Immature natural killer cell (primary cell): ENCODE measurements at regions not wholly inside any gene's neighbourhood (a gene's known extent, or its start where the extent isn't known, plus 50 kb on each side); places are given as distances from the start of the nearest gene placed in this dataset.
"Not testable (repeated sequence)": the region's sequence is repeated elsewhere in the genome, so short reads cannot be mapped to it uniquely, and the experiment has no call there.

Experiments
- DNase-seq, 3 donors: peaks; one replicate each; pipeline ENCODE4 v3.0.0; 2022; ENCODE audit warnings: mixed read lengths in 1 of 3
- H3K27ac Mint-ChIP-seq, 6 donors: one replicate each; pipeline ENCODE4 v1.8.0; 2020; ENCODE audit warnings: mixed read lengths in 6 of 6, mild to moderate bottlenecking in 5 of 6, inconsistent platforms in 4 of 6, moderate library complexity in 3 of 6
- H3K27me3 Mint-ChIP-seq, 3 donors: one replicate each; pipeline ENCODE4 v1.8.0; 2020 to 2021; ENCODE audit warnings: low read depth in 3 of 3, mild to moderate bottlenecking in 3 of 3, mixed read lengths in 3 of 3, moderate library complexity in 3 of 3, inconsistent platforms in 1 of 3
- H3K36me3 Mint-ChIP-seq, 3 donors: one replicate each; pipeline ENCODE4 v1.8.0; 2020; ENCODE audit warnings: mixed read lengths in 3 of 3, inconsistent platforms in 2 of 3, mild to moderate bottlenecking in 2 of 3
- H3K4me1 Mint-ChIP-seq, 2 donors: one replicate each; pipeline ENCODE4 v1.8.0; 2020; ENCODE audit warnings: inconsistent platforms in 2 of 2, mild to moderate bottlenecking in 2 of 2, mixed read lengths in 2 of 2, moderate library complexity in 1 of 2
- H3K4me3 Mint-ChIP-seq, 5 donors: one replicate each; pipeline ENCODE4 v1.8.0; 2020; ENCODE audit warnings: mild to moderate bottlenecking in 5 of 5, mixed read lengths in 5 of 5, inconsistent platforms in 3 of 5, moderate library complexity in 3 of 5
- H3K9me3 Mint-ChIP-seq, 6 donors: one replicate each; pipeline ENCODE4 v1.8.0; 2020; ENCODE audit warnings: mild to moderate bottlenecking in 6 of 6, mixed read lengths in 6 of 6, inconsistent platforms in 4 of 6, moderate library complexity in 3 of 6

GRCh38 chr2:167353605-167354280 is 465.5 kb downstream of the XIRP2 start:
- Mint-ChIP-seq H3K4me3 (no peak overlapping the region), H3K36me3 (no peaks in the 10 kb centered on the region), H3K27me3 (no peaks in the 10 kb centered on the region), H3K9me3 (peaks cover 0 to 6% (median 1%) of the 10 kb centered on the region in 6 donors), H3K4me1 (no peaks in the 10 kb centered on the region), H3K27ac (no peak overlapping the region)
- DNase-seq: no peak

- no peak overlapping the region for H3K27ac Mint-ChIP-seq
- H3K36me3 Mint-ChIP-seq: no peaks in the 10 kb centered on the region
- peaks cover 0 to 1% (median 0%) of the 10 kb centered on the region in 3 donors for H3K27me3 Mint-ChIP-seq
- no peak for DNase-seq
- H3K9me3 Mint-ChIP-seq: peaks cover 0 to 5% (median 2%) of the 10 kb centered on the region in 6 donors
- no peaks in the 10 kb centered on the region for H3K4me1 Mint-ChIP-seq
- no peak overlapping the region for H3K4me3 Mint-ChIP-seq
Observed at GRCh38 chr2:167345559-167345958, 457.3 kb downstream of the XIRP2 start.

GRCh38 chr2:167342769-167343168 is 454.5 kb downstream of the XIRP2 start:
- H3K27me3 Mint-ChIP-seq: peaks cover 0 to 1% (median 0%) of the 10 kb centered on the region in 3 donors
- H3K4me1 Mint-ChIP-seq: no peaks in the 10 kb centered on the region
- H3K36me3 Mint-ChIP-seq: no peaks in the 10 kb centered on the region
- H3K9me3 Mint-ChIP-seq: peaks cover 0 to 5% (median 2%) of the 10 kb centered on the region in 6 donors
- no peak overlapping the region for H3K4me3 Mint-ChIP-seq
- no peak for DNase-seq
- H3K27ac Mint-ChIP-seq: no peak overlapping the region

- Mint-ChIP-seq H3K27ac (no peak overlapping the region), H3K27me3 (peaks cover 0 to 1% (median 0%) of the 10 kb centered on the region in 3 donors)
- DNase-seq: no peak
Observed at GRCh38 chr2:167340322-167340721, 452.0 kb downstream of the XIRP2 start.

GRCh38 chr2:167336213-167336612 is 447.9 kb downstream of the XIRP2 start:
- H3K9me3 Mint-ChIP-seq: peaks cover 0 to 1% (median 0%) of the 10 kb centered on the region in 6 donors
- H3K36me3 Mint-ChIP-seq: no peaks in the 10 kb centered on the region
- no peaks in the 10 kb centered on the region for H3K4me1 Mint-ChIP-seq
- H3K27me3 Mint-ChIP-seq: peaks cover 0 to under 1% (median 0%) of the 10 kb centered on the region in 3 donors
- no peak for DNase-seq
- no peak overlapping the region for H3K4me3 Mint-ChIP-seq
- no peak overlapping the region for H3K27ac Mint-ChIP-seq

More at GRCh38 chr2:167340322-167340721, 452.0 kb downstream of the XIRP2 start:
- Mint-ChIP-seq H3K36me3 (no peaks in the 10 kb centered on the region), H3K9me3 (peaks cover 0 to 5% (median under 1%) of the 10 kb centered on the region in 6 donors), H3K4me1 (no peaks in the 10 kb centered on the region), H3K4me3 (no peak overlapping the region)

GRCh38 chr2:167335541-167335992 is 447.3 kb downstream of the XIRP2 start:
- peaks cover 0 to 3% (median 0%) of the 10 kb centered on the region in 3 donors for H3K27me3 Mint-ChIP-seq
- no peak overlapping the region for H3K27ac Mint-ChIP-seq
- H3K4me3 Mint-ChIP-seq: no peak overlapping the region
- no peak for DNase-seq
- H3K36me3 Mint-ChIP-seq: no peaks in the 10 kb centered on the region
- peaks cover 0 to 5% (median 0%) of the 10 kb centered on the region in 6 donors for H3K9me3 Mint-ChIP-seq
- no peaks in the 10 kb centered on the region for H3K4me1 Mint-ChIP-seq

- no peak overlapping the region for H3K27ac Mint-ChIP-seq
- H3K4me3 Mint-ChIP-seq: no peak overlapping the region
- no peaks in the 10 kb centered on the region for H3K4me1 Mint-ChIP-seq
- no peak for DNase-seq
- H3K36me3 Mint-ChIP-seq: no peaks in the 10 kb centered on the region
- peaks cover 0 to 9% (median 4%) of the 10 kb centered on the region in 6 donors for H3K9me3 Mint-ChIP-seq
- H3K27me3 Mint-ChIP-seq: peaks cover 0 to 3% (median 0%) of the 10 kb centered on the region in 3 donors
Observed at GRCh38 chr2:167334146-167334742, 446.0 kb downstream of the XIRP2 start.

GRCh38 chr2:167333245-167333644 is 445.0 kb downstream of the XIRP2 start:
- no peak for DNase-seq
- Mint-ChIP-seq H3K9me3 (peaks cover 0 to 11% (median 4%) of the 10 kb centered on the region in 6 donors), H3K4me1 (no peaks in the 10 kb centered on the region), H3K27me3 (peaks cover 0 to 3% (median 0%) of the 10 kb centered on the region in 3 donors), H3K36me3 (no peaks in the 10 kb centered on the region), H3K4me3 (no peak overlapping the region), H3K27ac (no peak overlapping the region)

GRCh38 chr2:167332358-167332757 is 444.1 kb downstream of the XIRP2 start:
- Mint-ChIP-seq H3K4me3 (no peak overlapping the region), H3K27me3 (peaks cover 0 to 3% (median 0%) of the 10 kb centered on the region in 3 donors), H3K36me3 (no peaks in the 10 kb centered on the region), H3K27ac (no peak overlapping the region), H3K4me1 (no peaks in the 10 kb centered on the region), H3K9me3 (peaks cover 0 to 20% (median 5%) of the 10 kb centered on the region in 6 donors)
- DNase-seq: no peak

GRCh38 chr2:167331636-167332232 is 443.5 kb downstream of the XIRP2 start:
- H3K9me3 Mint-ChIP-seq: peaks cover 0 to 26% (median 5%) of the 10 kb centered on the region in 6 donors
- H3K4me3 Mint-ChIP-seq: no peak overlapping the region

GRCh38 chr2:167328808-167329207 is 440.5 kb downstream of the XIRP2 start:
- not testable (repeated sequence) for H3K4me3 Mint-ChIP-seq, H3K27me3 Mint-ChIP-seq, H3K27ac Mint-ChIP-seq, H3K4me1 Mint-ChIP-seq, DNase-seq, H3K36me3 Mint-ChIP-seq
- peaks cover 3 to 33% (median 7%) of the 10 kb centered on the region in 6 donors for H3K9me3 Mint-ChIP-seq

More at GRCh38 chr2:167331636-167332232, 443.5 kb downstream of the XIRP2 start:
- no peak overlapping the region for H3K27ac Mint-ChIP-seq
- no peaks in the 10 kb centered on the region for H3K4me1 Mint-ChIP-seq
- peaks cover 0 to 3% (median 0%) of the 10 kb centered on the region in 3 donors for H3K27me3 Mint-ChIP-seq
- H3K36me3 Mint-ChIP-seq: no peaks in the 10 kb centered on the region
- no peak for DNase-seq

- H3K4me3 Mint-ChIP-seq: no peak overlapping the region
- H3K4me1 Mint-ChIP-seq: no peaks in the 10 kb centered on the region
- H3K27me3 Mint-ChIP-seq: no peaks in the 10 kb centered on the region
- no peaks in the 10 kb centered on the region for H3K36me3 Mint-ChIP-seq
- DNase-seq: no peak
- peaks cover 0 to 24% (median 4%) of the 10 kb centered on the region in 6 donors for H3K9me3 Mint-ChIP-seq
- H3K27ac Mint-ChIP-seq: no peak overlapping the region
Observed at GRCh38 chr2:167322795-167323194, 434.5 kb downstream of the XIRP2 start.

GRCh38 chr2:167318581-167318980 is 430.3 kb downstream of the XIRP2 start:
- no peaks in the 10 kb centered on the region for H3K36me3 Mint-ChIP-seq
- H3K27ac Mint-ChIP-seq: no peak overlapping the region
- no peak overlapping the region for H3K4me3 Mint-ChIP-seq
- H3K27me3 Mint-ChIP-seq: no peaks in the 10 kb centered on the region
- DNase-seq: no peak
- peaks cover 1 to 7% (median 2%) of the 10 kb centered on the region in 6 donors for H3K9me3 Mint-ChIP-seq
- H3K4me1 Mint-ChIP-seq: no peaks in the 10 kb centered on the region

- Mint-ChIP-seq H3K36me3 (no peaks in the 10 kb centered on the region), H3K27me3 (no peaks in the 10 kb centered on the region), H3K27ac (no peak overlapping the region), H3K4me3 (no peak overlapping the region), H3K9me3 (peaks cover 0 to 4% (median 0%) of the 10 kb centered on the region in 6 donors), H3K4me1 (no peaks in the 10 kb centered on the region)
- no peak for DNase-seq
Observed at GRCh38 chr2:167310442-167310841, 422.2 kb downstream of the XIRP2 start.
